VCaP (cell line): ENCODE measurements at regions not wholly inside any gene's neighbourhood (a gene's known extent, or its start where the extent isn't known, plus 50 kb on each side); places are given as distances from the start of the nearest gene placed in this dataset.

Experiments
- H3K27ac ChIP-seq: fragments of 450-650 bp; 2 replicates; pipeline ENCODE4 v1.5.1; 2017
- TF ChIP-seq, protein P1 (sequence below): fragments of 450-650 bp; conservative IDR thresholded peaks from 2 replicates; pipeline ENCODE4 v1.5.1; 2017; ENCODE audit warnings: mild to moderate bottlenecking, moderate library complexity

GRCh38 chr7:81285142-81285871, 366.5 kb upstream of the SEMA3C start:
- H3K27ac ChIP-seq: no peak overlapping the region
- TF ChIP-seq, protein P1, sequence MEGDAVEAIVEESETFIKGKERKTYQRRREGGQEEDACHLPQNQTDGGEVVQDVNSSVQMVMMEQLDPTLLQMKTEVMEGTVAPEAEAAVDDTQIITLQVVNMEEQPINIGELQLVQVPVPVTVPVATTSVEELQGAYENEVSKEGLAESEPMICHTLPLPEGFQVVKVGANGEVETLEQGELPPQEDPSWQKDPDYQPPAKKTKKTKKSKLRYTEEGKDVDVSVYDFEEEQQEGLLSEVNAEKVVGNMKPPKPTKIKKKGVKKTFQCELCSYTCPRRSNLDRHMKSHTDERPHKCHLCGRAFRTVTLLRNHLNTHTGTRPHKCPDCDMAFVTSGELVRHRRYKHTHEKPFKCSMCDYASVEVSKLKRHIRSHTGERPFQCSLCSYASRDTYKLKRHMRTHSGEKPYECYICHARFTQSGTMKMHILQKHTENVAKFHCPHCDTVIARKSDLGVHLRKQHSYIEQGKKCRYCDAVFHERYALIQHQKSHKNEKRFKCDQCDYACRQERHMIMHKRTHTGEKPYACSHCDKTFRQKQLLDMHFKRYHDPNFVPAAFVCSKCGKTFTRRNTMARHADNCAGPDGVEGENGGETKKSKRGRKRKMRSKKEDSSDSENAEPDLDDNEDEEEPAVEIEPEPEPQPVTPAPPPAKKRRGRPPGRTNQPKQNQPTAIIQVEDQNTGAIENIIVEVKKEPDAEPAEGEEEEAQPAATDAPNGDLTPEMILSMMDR: no peak

DNA sequence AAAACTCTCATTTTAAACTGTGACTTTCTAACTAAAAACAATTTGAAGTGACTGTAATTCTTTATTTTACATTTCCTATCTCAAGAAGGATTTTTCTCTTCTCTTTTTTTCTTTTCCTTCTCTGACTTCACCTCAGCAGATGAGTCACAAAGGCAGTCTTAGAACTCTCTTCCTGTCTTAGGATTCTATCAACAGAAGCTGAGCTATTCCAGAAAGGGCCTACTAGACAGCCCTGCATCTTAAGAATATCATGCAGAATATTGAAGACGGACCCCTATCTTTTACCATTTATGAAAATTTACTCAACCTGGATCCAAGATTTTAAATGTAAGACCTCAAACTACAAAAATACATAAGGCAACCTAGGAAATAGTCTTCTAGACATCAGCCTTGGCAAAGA, 365.7 kb upstream of the SEMA3C start:
- TF ChIP-seq, protein P1: no peak
- no peak overlapping the region for H3K27ac ChIP-seq

DNA sequence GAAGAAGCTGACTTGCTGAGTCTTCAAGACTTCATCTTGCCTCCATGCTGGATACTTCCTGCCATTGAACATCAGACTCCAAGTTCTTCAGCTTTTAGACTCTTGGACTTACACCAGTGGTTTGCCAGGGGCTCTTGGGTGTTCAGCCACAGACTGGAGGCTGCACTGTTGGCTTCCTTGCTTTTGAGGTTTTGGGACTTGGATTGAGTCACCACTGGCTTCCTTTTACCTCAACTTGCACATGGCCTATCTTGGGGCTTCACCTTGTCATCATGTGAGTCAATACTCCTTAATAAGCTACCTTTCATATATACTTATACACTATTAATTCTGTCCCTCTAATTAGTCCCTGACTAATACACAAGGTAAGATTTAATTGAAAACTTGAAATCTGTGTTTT, 361.7 kb upstream of the SEMA3C start:
- no peak overlapping the region for H3K27ac ChIP-seq
- TF ChIP-seq, protein P1: no peak

GRCh38 chr7:81277691-81278090, 358.8 kb upstream of the SEMA3C start:
- TF ChIP-seq, protein P1: no peak
- no peak overlapping the region for H3K27ac ChIP-seq

DNA sequence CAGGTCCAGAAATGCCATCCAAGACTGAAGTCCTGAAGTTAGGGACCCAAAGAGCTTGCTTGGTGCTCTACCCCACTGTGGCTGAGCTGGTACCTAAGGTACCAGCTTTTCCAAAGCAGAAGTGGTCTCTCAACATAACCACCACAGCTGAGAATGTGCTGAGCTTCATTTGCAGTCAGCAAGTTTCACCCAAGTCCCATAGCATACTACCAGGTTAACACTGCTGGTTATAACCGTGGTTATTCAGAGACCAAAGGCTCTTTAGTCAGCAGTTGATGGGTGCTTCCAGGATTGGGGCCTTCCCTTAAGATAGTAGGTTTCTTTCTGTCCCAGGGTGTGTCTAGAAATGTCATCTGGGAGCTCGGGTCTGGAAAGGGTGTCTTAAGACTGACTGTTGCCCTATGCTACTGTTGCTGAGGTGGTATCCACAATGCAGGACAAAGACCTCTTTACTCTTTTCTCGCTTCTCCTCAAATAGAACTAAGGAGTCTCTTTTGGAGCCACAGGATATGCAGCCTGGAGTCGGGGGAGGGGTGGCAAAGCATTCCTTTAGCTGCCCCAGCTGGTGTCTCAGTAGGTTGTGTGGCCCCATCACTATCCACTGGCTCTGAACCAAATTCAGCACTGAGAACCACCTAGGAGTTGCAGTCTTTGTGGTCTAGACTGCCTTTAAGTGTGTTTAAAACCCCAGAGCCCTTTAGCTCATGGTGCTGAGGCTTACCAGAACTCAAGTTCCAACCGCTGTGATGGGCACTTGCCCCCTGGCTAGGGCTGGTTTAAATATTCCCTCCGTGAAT, 354.9 kb upstream of the SEMA3C start:
- TF ChIP-seq, protein P1: no peak

GRCh38 chr7:81272176-81272575, 353.3 kb upstream of the SEMA3C start:
- no peak overlapping the region for H3K27ac ChIP-seq

More for the DNA sequence above, 354.9 kb upstream of the SEMA3C start:
- no peak overlapping the region for H3K27ac ChIP-seq

GRCh38 chr7:81268551-81268950, 349.7 kb upstream of the SEMA3C start:
- H3K27ac ChIP-seq: no peak overlapping the region
- TF ChIP-seq, protein P1: no peak

More at GRCh38 chr7:81272176-81272575, 353.3 kb upstream of the SEMA3C start:
- TF ChIP-seq, protein P1: no peak
